ENCODE measurements at regions not wholly inside any gene's neighbourhood (a gene's known extent, or its start where the extent isn't known, plus 50 kb on each side); places are given as distances from the start of the nearest gene placed in this dataset.
"Not testable (repeated sequence)": the region's sequence is repeated elsewhere in the genome, so short reads cannot be mapped to it uniquely, and the experiment has no call there.

DNA sequence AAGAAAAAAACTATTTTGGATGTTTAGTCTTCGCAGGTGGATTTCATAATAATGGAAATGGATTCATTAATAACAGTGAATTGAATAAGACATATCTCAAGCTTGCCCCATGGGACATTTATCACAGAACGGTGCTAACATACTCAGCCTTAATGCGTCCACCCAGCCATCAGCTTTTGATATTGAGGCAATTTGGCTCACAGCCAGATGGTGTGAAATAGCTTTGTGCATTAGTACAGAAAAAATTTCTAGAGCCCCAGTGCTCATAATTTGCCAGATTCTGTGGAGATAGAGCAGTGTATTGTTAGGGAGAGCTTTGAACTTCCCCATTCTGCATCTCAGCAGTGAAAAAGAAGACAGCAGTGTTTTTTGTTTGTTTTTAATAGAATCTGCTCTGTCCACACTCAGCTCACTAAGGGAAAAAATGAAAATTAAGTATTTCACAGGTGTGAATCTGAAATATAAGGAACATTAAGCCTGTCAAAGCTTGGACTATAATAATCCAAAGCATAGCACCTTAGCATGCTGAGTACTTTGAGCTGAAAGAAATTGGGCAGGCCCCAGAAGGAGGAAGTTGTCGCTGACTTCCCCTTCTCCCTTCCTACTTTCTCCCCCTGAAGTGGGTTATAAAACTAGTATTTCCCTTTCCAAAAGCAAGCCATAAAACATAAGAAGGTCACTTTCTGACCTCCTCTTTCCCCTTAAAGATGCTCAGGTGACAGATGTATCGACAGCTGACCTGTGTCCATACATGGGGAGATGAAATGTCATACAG, 295.8 kb downstream of the MAGEB5 start:
- Histone ChIP-seq H3K4me1 (no peaks in the 10 kb centered on the region), H3K36me3 (no peaks in the 10 kb centered on the region), H3K27ac (no peak overlapping the region), H3K9me3 (no peaks in the 10 kb centered on the region), H3K4me3 (no peak overlapping the region), H3K27me3 (ENCODE audit: low read depth) (no peaks in the 10 kb centered on the region)
- intact Hi-C loops (cut with DNase I): no loop called here
- DNase-seq (no peak), ATAC-seq (no peak)
- TF ChIP-seq, protein P1, sequence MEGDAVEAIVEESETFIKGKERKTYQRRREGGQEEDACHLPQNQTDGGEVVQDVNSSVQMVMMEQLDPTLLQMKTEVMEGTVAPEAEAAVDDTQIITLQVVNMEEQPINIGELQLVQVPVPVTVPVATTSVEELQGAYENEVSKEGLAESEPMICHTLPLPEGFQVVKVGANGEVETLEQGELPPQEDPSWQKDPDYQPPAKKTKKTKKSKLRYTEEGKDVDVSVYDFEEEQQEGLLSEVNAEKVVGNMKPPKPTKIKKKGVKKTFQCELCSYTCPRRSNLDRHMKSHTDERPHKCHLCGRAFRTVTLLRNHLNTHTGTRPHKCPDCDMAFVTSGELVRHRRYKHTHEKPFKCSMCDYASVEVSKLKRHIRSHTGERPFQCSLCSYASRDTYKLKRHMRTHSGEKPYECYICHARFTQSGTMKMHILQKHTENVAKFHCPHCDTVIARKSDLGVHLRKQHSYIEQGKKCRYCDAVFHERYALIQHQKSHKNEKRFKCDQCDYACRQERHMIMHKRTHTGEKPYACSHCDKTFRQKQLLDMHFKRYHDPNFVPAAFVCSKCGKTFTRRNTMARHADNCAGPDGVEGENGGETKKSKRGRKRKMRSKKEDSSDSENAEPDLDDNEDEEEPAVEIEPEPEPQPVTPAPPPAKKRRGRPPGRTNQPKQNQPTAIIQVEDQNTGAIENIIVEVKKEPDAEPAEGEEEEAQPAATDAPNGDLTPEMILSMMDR (IDR thresholded peaks at IDR 0.05): no peak

DNA sequence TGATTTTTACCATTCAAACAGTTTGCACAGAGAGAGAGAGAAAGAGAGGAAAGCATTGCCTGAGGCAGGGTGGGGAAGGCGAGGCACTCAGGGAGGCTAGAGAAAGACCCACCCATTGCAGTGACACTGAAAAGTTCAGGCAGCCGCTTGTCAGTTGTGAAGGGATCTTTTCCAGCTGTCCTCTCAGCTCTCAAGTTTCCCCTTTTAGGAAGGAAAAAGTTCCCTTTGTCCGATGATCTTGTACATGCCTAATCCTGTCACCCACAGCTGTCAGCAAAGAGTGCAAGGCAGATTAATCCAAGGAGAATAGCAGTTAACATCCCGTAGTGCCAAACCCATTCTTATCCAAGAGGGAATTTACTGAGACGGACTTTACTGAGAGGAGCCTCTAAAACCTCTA, 255.0 kb downstream of the MAGEB5 start:
- no peaks in the 10 kb centered on the region for H3K27me3 ChIP-seq (ENCODE audit: low read depth)
- intact Hi-C loops (cut with DNase I): no loop called here
- no peaks in the 10 kb centered on the region for H3K4me1 ChIP-seq
- H3K27ac ChIP-seq: no peak overlapping the region
- no peaks in the 10 kb centered on the region for H3K9me3 ChIP-seq
- ATAC-seq (no peak), DNase-seq (no peak)
- H3K4me3 ChIP-seq: no peak overlapping the region
- TF ChIP-seq, protein P1 (IDR thresholded peaks at IDR 0.05): no peak
- H3K36me3 ChIP-seq: no peaks in the 10 kb centered on the region

DNA sequence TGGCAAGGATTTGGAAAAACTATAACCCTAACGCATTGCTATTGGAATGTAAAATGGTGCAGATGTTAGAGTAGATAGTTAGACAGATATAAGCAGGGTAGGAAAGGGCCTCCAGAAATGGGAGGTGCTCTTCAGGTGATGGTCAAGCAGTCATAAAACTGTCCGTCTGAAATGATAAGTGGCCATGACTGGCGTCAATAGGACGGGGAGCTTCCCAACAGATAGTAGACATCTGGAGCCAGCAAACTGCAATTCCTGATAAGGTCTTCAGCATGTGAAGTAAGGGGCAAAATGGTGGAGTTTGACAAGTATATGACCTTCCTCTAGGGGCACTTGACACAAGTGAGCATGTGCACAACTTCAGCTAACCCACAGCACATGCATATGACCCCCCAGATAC, 250.4 kb downstream of the MAGEB5 start:
- no peaks in the 10 kb centered on the region for H3K9me3 ChIP-seq
- H3K4me3 ChIP-seq: no peak overlapping the region
- H3K27me3 ChIP-seq (ENCODE audit: low read depth): no peaks in the 10 kb centered on the region
- intact Hi-C loops (cut with DNase I): no loop called here
- no peaks in the 10 kb centered on the region for H3K36me3 ChIP-seq
- DNase-seq: no peak
- no peaks in the 10 kb centered on the region for H3K4me1 ChIP-seq
- ATAC-seq: no peak
- H3K27ac ChIP-seq: no peak overlapping the region
- TF ChIP-seq, protein P1 (IDR thresholded peaks at IDR 0.05): no peak

DNA sequence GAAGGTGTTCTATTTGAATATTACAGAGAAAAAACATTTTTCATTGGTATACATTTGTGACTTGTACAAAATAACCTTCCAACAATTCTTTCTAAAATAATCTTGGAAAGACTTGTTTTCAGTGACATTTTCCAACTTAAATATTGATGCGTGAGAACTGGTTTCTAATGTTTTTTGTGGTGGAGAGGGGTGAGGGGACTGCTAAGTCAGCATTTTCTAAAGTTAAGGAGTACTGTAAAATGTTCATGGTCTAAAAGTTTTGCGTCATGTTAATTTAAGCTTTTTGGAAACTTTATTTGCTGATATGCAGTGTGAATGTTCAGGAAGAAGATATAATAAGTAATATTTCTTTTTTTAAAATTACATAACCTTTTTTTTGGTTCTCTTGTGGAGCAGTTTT, 229.3 kb downstream of the MAGEB5 start:
- Histone ChIP-seq H3K4me3 (no peak overlapping the region), H3K27me3 (ENCODE audit: low read depth) (no peaks in the 10 kb centered on the region), H3K9me3 (no peaks in the 10 kb centered on the region), H3K4me1 (no peaks in the 10 kb centered on the region), H3K36me3 (no peaks in the 10 kb centered on the region), H3K27ac (no peak overlapping the region)
- intact Hi-C loops (cut with DNase I): no loop called here
- TF ChIP-seq, protein P1 (IDR thresholded peaks at IDR 0.05): no peak
- ATAC-seq (no peak), DNase-seq (no peak)

DNA sequence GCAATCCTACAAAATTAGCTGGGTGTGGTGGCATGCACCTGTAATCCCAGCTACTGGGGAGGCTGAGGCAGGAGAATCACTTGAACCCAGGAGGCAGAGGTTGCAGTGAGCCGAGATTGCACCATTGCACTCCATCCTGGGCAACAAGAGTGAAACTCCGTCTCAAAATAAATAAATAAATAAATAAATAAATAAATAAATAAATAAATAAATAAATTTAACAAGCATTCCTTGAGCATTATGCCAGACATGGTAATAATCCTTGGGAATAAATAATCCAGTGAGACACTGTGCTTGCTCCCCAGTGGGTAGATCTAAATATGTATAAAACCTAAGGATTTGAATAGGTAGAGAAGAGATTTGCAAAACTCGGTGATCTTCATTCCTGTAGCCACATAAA, 228.4 kb downstream of the MAGEB5 start:
- H3K27me3 ChIP-seq (ENCODE audit: low read depth); ATAC-seq; DNase-seq; H3K4me3 ChIP-seq; H3K27ac ChIP-seq; H3K9me3 ChIP-seq; intact Hi-C loops (cut with DNase I); H3K36me3 ChIP-seq; H3K4me1 ChIP-seq: not testable (repeated sequence)

DNA sequence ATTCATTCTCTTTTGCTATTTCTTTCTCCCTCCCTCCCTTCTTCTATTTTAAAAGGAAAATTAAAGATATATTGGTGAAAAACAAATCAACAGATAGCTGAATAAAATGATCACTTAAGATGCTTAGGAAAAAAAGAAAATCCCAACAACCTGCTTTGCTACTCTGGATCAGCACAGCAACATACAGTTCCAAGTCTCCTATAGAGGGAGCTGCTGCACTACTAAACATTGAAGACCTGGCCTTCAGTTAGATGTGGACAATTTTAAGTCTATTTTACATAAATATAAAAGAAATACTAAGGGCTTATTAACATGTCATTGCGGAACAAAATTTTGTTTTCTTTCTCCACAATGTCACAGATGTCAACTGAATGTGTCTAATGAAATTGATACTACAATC, 226.4 kb downstream of the MAGEB5 start:
- ATAC-seq: no peak
- no peaks in the 10 kb centered on the region for H3K27me3 ChIP-seq (ENCODE audit: low read depth)
- H3K27ac ChIP-seq: no peak overlapping the region
- intact Hi-C loops (cut with DNase I): no loop called here
- no peaks in the 10 kb centered on the region for H3K4me1 ChIP-seq
- no peak for DNase-seq
- no peaks in the 10 kb centered on the region for H3K9me3 ChIP-seq
- no peak overlapping the region for H3K4me3 ChIP-seq
- no peaks in the 10 kb centered on the region for H3K36me3 ChIP-seq
- TF ChIP-seq, protein P1 (IDR thresholded peaks at IDR 0.05): no peak

Measured in lower lobe of right lung (tissue), 2 donors.